ENCODE measurements at regions not wholly inside any gene's neighbourhood (a gene's known extent, or its start where the extent isn't known, plus 50 kb on each side); places are given as distances from the start of the nearest gene placed in this dataset.

GRCh38 chr14:104294983-104295680 lies 156.7 kb downstream of the KIF26A start:
- POLR2A ChIA-PET = no interaction called here
- CTCF ChIA-PET = no interaction called here
- no peak for DNase-seq (ENCODE audit: extremely low spot score)
- TF ChIP-seq, protein P1, sequence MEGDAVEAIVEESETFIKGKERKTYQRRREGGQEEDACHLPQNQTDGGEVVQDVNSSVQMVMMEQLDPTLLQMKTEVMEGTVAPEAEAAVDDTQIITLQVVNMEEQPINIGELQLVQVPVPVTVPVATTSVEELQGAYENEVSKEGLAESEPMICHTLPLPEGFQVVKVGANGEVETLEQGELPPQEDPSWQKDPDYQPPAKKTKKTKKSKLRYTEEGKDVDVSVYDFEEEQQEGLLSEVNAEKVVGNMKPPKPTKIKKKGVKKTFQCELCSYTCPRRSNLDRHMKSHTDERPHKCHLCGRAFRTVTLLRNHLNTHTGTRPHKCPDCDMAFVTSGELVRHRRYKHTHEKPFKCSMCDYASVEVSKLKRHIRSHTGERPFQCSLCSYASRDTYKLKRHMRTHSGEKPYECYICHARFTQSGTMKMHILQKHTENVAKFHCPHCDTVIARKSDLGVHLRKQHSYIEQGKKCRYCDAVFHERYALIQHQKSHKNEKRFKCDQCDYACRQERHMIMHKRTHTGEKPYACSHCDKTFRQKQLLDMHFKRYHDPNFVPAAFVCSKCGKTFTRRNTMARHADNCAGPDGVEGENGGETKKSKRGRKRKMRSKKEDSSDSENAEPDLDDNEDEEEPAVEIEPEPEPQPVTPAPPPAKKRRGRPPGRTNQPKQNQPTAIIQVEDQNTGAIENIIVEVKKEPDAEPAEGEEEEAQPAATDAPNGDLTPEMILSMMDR (IDR thresholded peaks at IDR 0.05; ENCODE audit: control extremely low read depth, extremely low read depth, low read depth, missing control alignments) = no peak

GRCh38 chr14:104295681-104296387 lies 157.4 kb downstream of the KIF26A start:
- ChIA-PET POLR2A (no interaction called here), CTCF (no interaction called here)
- no peak for DNase-seq (ENCODE audit: extremely low spot score)
- TF ChIP-seq, protein P1 (IDR thresholded peaks at IDR 0.05; ENCODE audit: control extremely low read depth, extremely low read depth, low read depth, missing control alignments) = no peak

DNA sequence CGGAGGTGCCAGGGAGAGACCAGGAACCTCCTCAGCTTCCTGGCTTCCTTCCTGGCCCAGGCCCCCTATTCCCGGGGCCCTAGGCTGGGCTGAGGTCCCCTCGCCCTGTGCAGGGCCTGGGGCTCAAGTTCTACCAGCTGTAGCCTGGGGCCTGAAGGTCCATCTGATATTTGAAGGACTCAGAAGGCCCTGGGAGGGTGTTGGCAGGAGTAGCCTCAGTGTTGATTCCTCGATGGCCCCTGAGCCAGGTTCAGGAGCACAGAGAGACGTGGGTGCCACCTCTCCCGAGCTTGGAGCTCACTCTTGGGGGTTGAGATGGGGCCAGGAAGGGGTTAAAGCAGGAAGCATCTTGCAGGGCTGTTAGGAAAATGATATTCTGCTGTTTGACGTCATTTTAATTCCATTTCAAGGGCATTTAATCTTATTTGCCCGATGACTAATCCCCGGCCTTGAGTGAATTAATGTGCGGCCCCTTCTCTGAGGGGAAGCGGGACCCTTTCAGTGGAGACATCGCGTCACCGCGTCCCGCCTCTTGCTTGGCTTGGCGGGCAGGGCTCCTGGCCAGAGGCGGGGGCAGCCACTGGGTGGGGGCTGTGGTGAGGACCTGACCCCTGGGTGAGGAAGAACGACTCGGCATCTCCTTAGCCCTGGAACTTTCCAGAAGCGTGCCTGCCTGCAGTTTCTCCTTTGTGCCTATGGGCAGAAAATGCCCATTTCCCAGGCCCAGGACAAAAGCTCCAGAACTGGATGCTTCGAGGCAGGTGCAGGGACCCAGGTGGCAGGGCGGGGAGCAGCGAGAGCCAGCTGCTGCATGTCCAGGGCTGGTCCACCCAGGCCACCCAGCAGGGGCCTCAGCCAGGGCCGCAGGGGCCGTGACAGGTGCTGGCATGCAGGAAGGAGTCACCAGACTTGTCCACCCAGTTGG lies 158.3 kb downstream of the KIF26A start:
- TF ChIP-seq, protein P1 (IDR thresholded peaks at IDR 0.05; ENCODE audit: control extremely low read depth, extremely low read depth, low read depth, missing control alignments) = no peak
- CTCF ChIA-PET = no interaction called here
- DNase-seq (ENCODE audit: extremely low spot score) = no peak
- POLR2A ChIA-PET = no interaction called here

DNA sequence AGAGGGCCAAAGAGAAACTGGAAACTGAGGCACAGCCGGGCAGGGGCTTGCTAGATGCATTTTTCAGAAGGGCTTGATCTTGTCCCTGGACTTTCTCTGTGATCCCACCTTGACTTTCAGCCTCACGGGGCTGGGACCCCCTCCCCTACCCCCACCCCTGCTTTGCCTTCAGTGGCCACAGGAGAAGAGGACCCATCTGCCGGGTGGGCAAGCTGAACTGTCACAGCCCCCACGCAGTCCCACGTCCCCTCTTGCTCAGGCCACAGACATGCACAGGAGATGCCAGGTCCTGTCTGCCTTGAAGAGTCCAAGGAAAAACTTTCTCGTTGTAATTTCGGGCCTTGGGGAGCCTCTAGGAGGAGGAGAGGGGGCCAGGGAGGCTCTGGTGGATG lies 158.9 kb downstream of the KIF26A start:
- no peak for DNase-seq (ENCODE audit: extremely low spot score)
- ChIA-PET POLR2A (no interaction called here), CTCF (no interaction called here)
- TF ChIP-seq, protein P1 (IDR thresholded peaks at IDR 0.05; ENCODE audit: control extremely low read depth, extremely low read depth, low read depth, missing control alignments) = no peak

DNA sequence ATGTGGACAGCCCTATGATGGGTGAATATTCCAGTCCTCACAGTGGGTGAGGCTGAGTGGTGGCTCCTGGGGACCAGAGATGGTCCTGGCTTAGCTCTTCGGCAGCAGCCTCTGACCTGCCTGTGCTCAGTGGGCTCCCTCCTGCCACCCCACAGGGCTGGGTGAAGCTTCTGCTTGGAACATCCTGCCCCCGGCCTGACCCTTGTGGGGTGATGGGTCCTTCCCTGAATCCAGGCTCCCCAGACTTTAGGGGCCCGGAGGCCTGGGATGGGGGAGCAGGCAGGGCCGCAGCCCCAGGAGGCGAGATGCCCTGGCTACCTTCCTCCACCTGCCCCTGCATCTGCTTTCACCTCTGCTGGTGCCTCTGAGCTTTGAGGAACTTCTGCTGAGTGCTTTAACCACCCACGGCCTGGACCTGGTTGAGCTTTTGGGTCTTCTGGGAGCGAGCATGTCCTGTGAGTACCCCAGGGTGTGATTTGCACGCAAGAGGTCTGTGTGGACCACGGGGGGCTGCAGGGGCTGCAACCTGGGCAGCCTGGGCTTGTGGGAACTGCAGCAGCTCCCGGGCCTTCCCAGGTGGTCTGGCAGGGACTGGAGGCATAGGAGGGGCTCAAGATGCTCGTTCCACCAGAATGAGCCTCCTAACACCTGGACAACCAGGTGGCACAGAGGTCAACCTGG lies 159.5 kb downstream of the KIF26A start:
- TF ChIP-seq, protein P1 (IDR thresholded peaks at IDR 0.05; ENCODE audit: control extremely low read depth, extremely low read depth, low read depth, missing control alignments) = no peak
- POLR2A ChIA-PET = no interaction called here
- CTCF ChIA-PET = no interaction called here
- DNase-seq (ENCODE audit: extremely low spot score) = no peak

DNA sequence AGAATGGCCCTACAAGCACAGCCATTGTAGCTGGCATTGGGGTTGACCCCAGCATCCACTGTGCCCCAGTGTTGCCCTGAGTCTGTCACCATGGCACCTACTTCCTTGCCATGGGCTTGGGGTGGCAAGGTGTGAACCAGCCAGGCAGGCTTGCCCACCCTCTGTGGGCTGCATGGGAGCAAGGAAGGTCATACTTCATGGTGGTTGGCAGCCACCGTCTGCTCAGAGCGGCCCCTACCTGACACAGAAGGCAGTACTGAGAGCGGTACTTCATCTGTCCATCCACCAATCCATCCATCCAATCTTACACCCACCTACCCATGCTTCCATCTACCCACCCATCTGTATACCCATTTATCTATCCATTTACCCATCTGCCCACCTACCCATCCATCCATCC lies 160.1 kb downstream of the KIF26A start:
- ChIA-PET POLR2A (no interaction called here), CTCF (no interaction called here)
- no peak for DNase-seq (ENCODE audit: extremely low spot score)

More for the DNA sequence above, 160.1 kb downstream of the KIF26A start:
- TF ChIP-seq, protein P1 (IDR thresholded peaks at IDR 0.05; ENCODE audit: control extremely low read depth, extremely low read depth, low read depth, missing control alignments) = no peak
